ENCODE measurements at regions not wholly inside any gene's neighbourhood (a gene's known extent, or its start where the extent isn't known, plus 50 kb on each side); places are given as distances from the start of the nearest gene placed in this dataset.

DNA sequence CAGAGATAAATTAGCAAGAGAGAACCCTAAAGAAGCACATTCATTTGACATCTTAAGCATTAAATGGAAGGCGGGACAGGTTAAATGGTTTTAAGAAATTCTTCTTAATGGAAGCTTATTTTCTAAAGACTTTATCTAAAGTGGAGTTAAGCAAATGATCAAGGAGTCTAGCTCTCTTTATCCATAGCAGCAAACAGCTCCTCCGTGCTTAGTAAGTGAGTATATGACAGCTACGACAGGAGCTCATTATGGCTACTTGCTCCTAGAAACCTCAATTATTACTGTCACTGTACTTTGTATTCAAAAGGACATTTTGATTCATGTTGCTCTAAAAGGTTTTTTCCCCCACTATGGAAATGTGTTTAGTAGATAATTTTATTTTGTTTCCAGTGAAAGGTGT is 444.9 kb downstream of the TMX3 start:
- H3K36me3 ChIP-seq = no peaks in the 10 kb centered on the region
- H3K27ac ChIP-seq = no peak overlapping the region
- no peaks in the 10 kb centered on the region for H3K27me3 ChIP-seq
- no peaks in the 10 kb centered on the region for H3K9me3 ChIP-seq
- DNase-seq (no peak), ATAC-seq (ENCODE audit: low FRiP score in 2 of 2) (no peak)
- H3K4me3 ChIP-seq = no peak overlapping the region
- no peaks in the 10 kb centered on the region for H3K4me1 ChIP-seq
- TF ChIP-seq POLR2A (IDR thresholded peaks at IDR 0.05) (no peak), POLR2AphosphoS5 (IDR thresholded peaks at IDR 0.05) (no peak), EP300 (IDR thresholded peaks at IDR 0.05) (no peak)
- TF ChIP-seq, protein P1, sequence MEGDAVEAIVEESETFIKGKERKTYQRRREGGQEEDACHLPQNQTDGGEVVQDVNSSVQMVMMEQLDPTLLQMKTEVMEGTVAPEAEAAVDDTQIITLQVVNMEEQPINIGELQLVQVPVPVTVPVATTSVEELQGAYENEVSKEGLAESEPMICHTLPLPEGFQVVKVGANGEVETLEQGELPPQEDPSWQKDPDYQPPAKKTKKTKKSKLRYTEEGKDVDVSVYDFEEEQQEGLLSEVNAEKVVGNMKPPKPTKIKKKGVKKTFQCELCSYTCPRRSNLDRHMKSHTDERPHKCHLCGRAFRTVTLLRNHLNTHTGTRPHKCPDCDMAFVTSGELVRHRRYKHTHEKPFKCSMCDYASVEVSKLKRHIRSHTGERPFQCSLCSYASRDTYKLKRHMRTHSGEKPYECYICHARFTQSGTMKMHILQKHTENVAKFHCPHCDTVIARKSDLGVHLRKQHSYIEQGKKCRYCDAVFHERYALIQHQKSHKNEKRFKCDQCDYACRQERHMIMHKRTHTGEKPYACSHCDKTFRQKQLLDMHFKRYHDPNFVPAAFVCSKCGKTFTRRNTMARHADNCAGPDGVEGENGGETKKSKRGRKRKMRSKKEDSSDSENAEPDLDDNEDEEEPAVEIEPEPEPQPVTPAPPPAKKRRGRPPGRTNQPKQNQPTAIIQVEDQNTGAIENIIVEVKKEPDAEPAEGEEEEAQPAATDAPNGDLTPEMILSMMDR (IDR thresholded peaks at IDR 0.05) = no peak
- 81 to 84% methylated on average over 3 of the region's 3 CpGs for WGBS, 2 donors

DNA sequence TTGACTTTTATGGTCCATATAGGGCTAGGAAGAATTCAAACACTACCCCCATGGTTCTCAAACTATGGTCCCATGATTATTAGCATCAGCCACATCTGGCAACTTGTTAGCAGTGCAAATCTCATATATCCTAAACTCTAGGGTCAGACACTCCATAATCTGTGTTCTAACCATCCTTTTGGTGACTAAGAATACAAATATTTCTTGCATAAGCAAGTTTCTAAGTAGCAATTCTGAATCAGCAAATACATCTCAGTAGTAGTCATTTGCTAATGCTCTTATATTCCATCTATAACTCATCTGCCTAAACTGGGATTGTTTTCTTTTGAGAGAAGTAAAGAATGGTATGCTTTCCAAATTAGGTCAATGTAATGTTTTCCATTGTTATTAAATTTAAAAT is 447.3 kb downstream of the TMX3 start:
- no peak for ATAC-seq (ENCODE audit: low FRiP score in 2 of 2)
- H3K4me3 ChIP-seq = no peak overlapping the region
- H3K36me3 ChIP-seq = no peaks in the 10 kb centered on the region
- no peaks in the 10 kb centered on the region for H3K27me3 ChIP-seq
- DNase-seq = no peak
- no peaks in the 10 kb centered on the region for H3K9me3 ChIP-seq
- no peak overlapping the region for H3K27ac ChIP-seq
- TF ChIP-seq POLR2AphosphoS5 (IDR thresholded peaks at IDR 0.05) (no peak), EP300 (IDR thresholded peaks at IDR 0.05) (no peak), POLR2A (IDR thresholded peaks at IDR 0.05) (no peak)
- TF ChIP-seq, protein P1 (IDR thresholded peaks at IDR 0.05) = no peak
- H3K4me1 ChIP-seq = no peaks in the 10 kb centered on the region

DNA sequence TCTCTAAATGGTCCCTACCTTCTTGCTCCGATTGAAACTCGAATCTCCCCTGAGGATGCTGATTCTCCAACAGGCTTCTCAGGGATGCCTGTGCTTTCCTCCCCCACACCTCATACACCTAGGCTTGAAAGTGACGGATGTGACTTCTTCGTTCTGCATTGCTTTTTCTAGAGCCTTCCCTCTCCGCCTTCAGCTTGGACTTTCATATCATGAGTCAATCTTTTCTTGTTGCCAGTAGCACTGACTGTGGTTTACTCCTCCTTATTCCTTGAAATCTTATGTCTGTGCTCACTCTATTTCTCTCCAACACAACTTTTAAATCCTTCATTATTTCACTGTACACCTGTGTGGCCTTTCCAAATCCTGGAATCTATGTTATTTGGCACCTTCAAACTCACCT is 451.4 kb downstream of the TMX3 start:
- no peak overlapping the region for H3K27ac ChIP-seq
- no peaks in the 10 kb centered on the region for H3K27me3 ChIP-seq
- no peak for ATAC-seq (ENCODE audit: low FRiP score in 2 of 2)
- H3K36me3 ChIP-seq = no peaks in the 10 kb centered on the region
- H3K4me1 ChIP-seq = no peaks in the 10 kb centered on the region
- no peak for TF ChIP-seq EP300 (IDR thresholded peaks at IDR 0.05)
- 79 to 83% methylated on average over 5 of the region's 5 CpGs for WGBS, 2 donors
- H3K4me3 ChIP-seq = no peak overlapping the region
- no peaks in the 10 kb centered on the region for H3K9me3 ChIP-seq
- no peak for DNase-seq

DNA sequence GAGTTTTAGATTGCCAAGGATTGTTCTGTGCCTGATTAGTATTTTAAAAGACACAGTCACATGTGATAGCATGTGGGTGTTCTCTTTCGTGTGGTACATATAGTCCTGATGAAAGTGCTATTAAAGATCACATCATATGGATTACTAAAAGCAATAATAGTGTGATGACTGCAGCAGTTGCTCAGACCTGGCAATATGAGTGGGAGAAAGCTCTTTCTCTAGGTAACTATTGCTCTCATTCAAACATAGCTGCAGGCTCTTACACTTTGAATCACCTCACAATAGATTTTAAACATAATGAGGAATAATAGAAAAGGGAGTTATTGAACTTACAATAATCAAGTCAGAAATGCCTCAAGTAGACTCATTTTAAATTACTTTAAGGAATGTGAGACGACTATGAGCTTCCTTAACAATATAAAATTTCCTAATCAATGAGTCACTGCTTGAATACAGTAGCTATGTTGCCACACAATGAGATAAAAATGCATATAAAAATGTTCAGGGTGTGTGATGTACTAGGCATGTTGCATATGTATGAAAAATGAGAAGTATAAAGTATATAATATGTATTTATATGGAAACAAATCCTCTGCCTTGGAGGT is 452.1 kb downstream of the TMX3 start:
- TF ChIP-seq POLR2A (IDR thresholded peaks at IDR 0.05) = no peak
- no peak for TF ChIP-seq POLR2AphosphoS5 (IDR thresholded peaks at IDR 0.05)
- TF ChIP-seq, protein P1 (IDR thresholded peaks at IDR 0.05) = no peak
- no peak for TF ChIP-seq EP300 (IDR thresholded peaks at IDR 0.05)
- H3K9me3 ChIP-seq = no peaks in the 10 kb centered on the region
- no peaks in the 10 kb centered on the region for H3K4me1 ChIP-seq
- H3K36me3 ChIP-seq = no peaks in the 10 kb centered on the region
- no peaks in the 10 kb centered on the region for H3K27me3 ChIP-seq
- H3K27ac ChIP-seq = no peak overlapping the region
- 60 to 65% methylated on average over 2 of the region's 2 CpGs for WGBS, 2 donors
- ATAC-seq (ENCODE audit: low FRiP score in 2 of 2) (no peak), DNase-seq (no peak)
- H3K4me3 ChIP-seq = no peak overlapping the region

DNA sequence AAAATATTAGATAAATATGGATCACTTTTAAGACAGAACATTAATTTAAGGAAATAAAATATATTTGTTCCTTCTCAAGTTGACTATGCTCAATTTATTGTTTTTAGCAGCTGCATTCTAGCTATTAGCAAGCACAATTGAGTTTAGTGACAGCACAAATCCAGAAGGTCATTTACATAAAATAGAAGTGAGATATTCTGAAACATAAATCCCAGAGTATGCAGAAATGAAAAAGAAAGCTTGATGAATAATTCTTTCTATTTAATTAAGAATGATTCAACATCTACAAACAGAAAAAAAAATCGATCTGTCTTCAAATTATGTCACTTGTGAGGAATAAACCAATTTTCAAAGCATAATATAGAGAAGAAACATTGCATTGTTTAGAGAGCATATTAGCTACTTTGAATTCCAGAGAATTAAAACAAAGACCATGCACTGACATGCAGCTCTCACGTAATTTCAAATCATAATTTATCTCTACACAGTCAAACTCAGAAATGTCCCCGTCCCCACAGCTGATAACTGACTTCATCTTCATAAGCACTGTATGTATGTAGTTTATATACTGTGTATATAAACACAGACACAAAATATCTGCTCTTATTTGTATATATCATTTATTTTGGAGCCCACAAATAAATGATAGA is 458.4 kb downstream of the TMX3 start:
- ATAC-seq (ENCODE audit: low FRiP score in 2 of 2) (no peak), DNase-seq (no peak)
- H3K4me3 ChIP-seq = no peak overlapping the region
- no peaks in the 10 kb centered on the region for H3K36me3 ChIP-seq
- TF ChIP-seq EP300 (IDR thresholded peaks at IDR 0.05) = no peak
- TF ChIP-seq, protein P1 (IDR thresholded peaks at IDR 0.05) = no peak
- no peak for TF ChIP-seq POLR2A (IDR thresholded peaks at IDR 0.05)
- no peak for TF ChIP-seq POLR2AphosphoS5 (IDR thresholded peaks at IDR 0.05)
- H3K27ac ChIP-seq = no peak overlapping the region
- no peaks in the 10 kb centered on the region for H3K9me3 ChIP-seq
- no peaks in the 10 kb centered on the region for H3K27me3 ChIP-seq
- no peaks in the 10 kb centered on the region for H3K4me1 ChIP-seq
- 69 to 76% methylated on average over 3 of the region's 3 CpGs for WGBS, 2 donors

Data from upper lobe of left lung (tissue), 6 donors.